GM13976 (cell line): ENCODE measurements at regions not wholly inside any gene's neighbourhood (a gene's known extent, or its start where the extent isn't known, plus 50 kb on each side); places are given as distances from the start of the nearest gene placed in this dataset.
"Not testable (repeated sequence)": the region's sequence is repeated elsewhere in the genome, so short reads cannot be mapped to it uniquely, and the experiment has no call there.

Source experiments
- DNase-seq: peaks from one replicate; pipeline ENCODE4 v3.0.0; 2012; ENCODE audit warnings: low spot score
- CTCF ChIP-seq: IDR thresholded peaks from 2 replicates; pipeline ENCODE4 v1.5.1; 2012; ENCODE audit warnings: borderline replicate concordance, mild to moderate bottlenecking; ENCODE audit not compliant: insufficient read depth; ENCODE audit errors: extremely low read depth, missing control alignments, control extremely low read depth
- in situ Hi-C: fragments of 300-500 bp; cut with MboI; formaldehyde crosslinking; loops from one replicate; pipeline ENCODE4 v1.12.0; 2022; ENCODE audit warnings: low sequenced_read_pairs, mixed read lengths, inconsistent platforms; ENCODE audit not compliant: unreplicated experiment

GRCh38 chr1:196121181-196121580 lies 487.1 kb downstream of the KCNT2 start:
- no peak for DNase-seq
- TF ChIP-seq CTCF: no peak
- in situ Hi-C loops: no loop called here

GRCh38 chr1:196115646-196116045 lies 492.6 kb downstream of the KCNT2 start:
- TF ChIP-seq CTCF: no peak
- in situ Hi-C loops: no loop called here
- DNase-seq: no peak

GRCh38 chr1:196114193-196114592 lies 494.0 kb downstream of the KCNT2 start:
- in situ Hi-C loops: no loop called here
- no peak for DNase-seq
- TF ChIP-seq CTCF: no peak

GRCh38 chr1:196108990-196109389 lies 499.2 kb downstream of the KCNT2 start:
- in situ Hi-C loops, DNase-seq: not testable (repeated sequence)

GRCh38 chr1:196105901-196106300 lies 502.3 kb downstream of the KCNT2 start:
- in situ Hi-C loops: no loop called here
- no peak for DNase-seq
- no peak for TF ChIP-seq CTCF

GRCh38 chr1:196102826-196103225 lies 505.4 kb downstream of the KCNT2 start:
- in situ Hi-C loops: no loop called here
- TF ChIP-seq CTCF: no peak

GRCh38 chr1:196098000-196098399 lies 510.2 kb downstream of the KCNT2 start:
- in situ Hi-C loops: no loop called here
- no peak for TF ChIP-seq CTCF
- DNase-seq: no peak

More at GRCh38 chr1:196102826-196103225, 505.4 kb downstream of the KCNT2 start:
- no peak for DNase-seq
